T-helper 2 cell treated with Interferon-gamma antibody and Interleukin-4, amounts not matched to agents 5 μg/mL and 100 μg/mL, for 36 hours (primary cell): ENCODE measurements at regions not wholly inside any gene's neighbourhood (a gene's known extent, or its start where the extent isn't known, plus 50 kb on each side); places are given as distances from the start of the nearest gene placed in this dataset.

Experiments
- DNase-seq: peaks from one replicate; pipeline ENCODE4 v3.0.0; 2021; ENCODE audit warnings: low spot score
- H3K27ac Mint-ChIP-seq: one replicate; pipeline ENCODE4 v1.8.0; 2021; ENCODE audit warnings: mild to moderate bottlenecking, mixed read lengths
- H3K27me3 Mint-ChIP-seq: one replicate; pipeline ENCODE4 v1.8.0; 2021; ENCODE audit warnings: low read depth, mixed read lengths
- H3K36me3 Mint-ChIP-seq: one replicate; pipeline ENCODE4 v1.8.0; 2021; ENCODE audit warnings: low read depth, mixed read lengths
- H3K4me1 Mint-ChIP-seq: one replicate; pipeline ENCODE4 v1.8.0; 2021; ENCODE audit warnings: low read depth, mixed read lengths
- H3K4me3 Mint-ChIP-seq: one replicate; pipeline ENCODE4 v1.8.0; 2022; ENCODE audit warnings: mild to moderate bottlenecking, moderate library complexity, mixed read lengths
- H3K9me3 Mint-ChIP-seq: one replicate; pipeline ENCODE4 v1.8.0; 2021; ENCODE audit warnings: mixed read lengths

GRCh38 chr18:32621034-32621433 lies 150.4 kb upstream of the GAREM1 start:
- H3K27me3 Mint-ChIP-seq, result no peaks in the 10 kb centered on the region
- no peak overlapping the region for H3K27ac Mint-ChIP-seq
- H3K9me3 Mint-ChIP-seq, result no peaks in the 10 kb centered on the region
- no peaks in the 10 kb centered on the region for H3K36me3 Mint-ChIP-seq
- no peak for DNase-seq
- no peak overlapping the region for H3K4me3 Mint-ChIP-seq
- H3K4me1 Mint-ChIP-seq, result no peaks in the 10 kb centered on the region

DNA sequence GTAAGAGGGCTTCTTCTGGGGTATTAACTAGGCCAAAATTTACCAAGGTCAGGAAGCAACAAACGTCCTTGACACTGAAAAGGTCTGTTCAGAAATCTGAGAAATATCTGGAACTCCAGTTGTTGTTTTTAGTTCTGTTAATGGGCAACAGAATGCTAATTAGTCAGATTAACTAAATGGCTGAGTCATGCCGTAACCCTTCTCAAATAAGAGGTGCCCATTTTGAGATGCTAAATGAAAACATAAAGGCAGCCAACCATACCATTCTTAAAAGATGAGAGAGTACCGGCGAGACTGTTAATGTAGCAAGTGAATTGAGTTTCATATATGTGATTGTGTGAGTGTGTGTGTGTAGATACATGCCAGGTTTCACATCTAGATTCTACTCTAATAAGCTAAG lies 147.9 kb upstream of the GAREM1 start:
- no peaks in the 10 kb centered on the region for H3K27me3 Mint-ChIP-seq
- no peak for DNase-seq
- no peaks in the 10 kb centered on the region for H3K4me1 Mint-ChIP-seq
- H3K36me3 Mint-ChIP-seq, result no peaks in the 10 kb centered on the region
- H3K9me3 Mint-ChIP-seq, result no peaks in the 10 kb centered on the region
- H3K4me3 Mint-ChIP-seq, result no peak overlapping the region
- no peak overlapping the region for H3K27ac Mint-ChIP-seq

- no peak overlapping the region for H3K27ac Mint-ChIP-seq
- H3K4me1 Mint-ChIP-seq, result no peaks in the 10 kb centered on the region
- no peaks in the 10 kb centered on the region for H3K27me3 Mint-ChIP-seq
- no peaks in the 10 kb centered on the region for H3K36me3 Mint-ChIP-seq
- H3K4me3 Mint-ChIP-seq, result no peak overlapping the region
- DNase-seq, result no peak
- H3K9me3 Mint-ChIP-seq, result no peaks in the 10 kb centered on the region
These were observed 143.1 kb upstream of the GAREM1 start for GRCh38 chr18:32613821-32614220.

- no peaks in the 10 kb centered on the region for H3K36me3 Mint-ChIP-seq
- H3K27me3 Mint-ChIP-seq, result no peaks in the 10 kb centered on the region
- H3K9me3 Mint-ChIP-seq, result no peaks in the 10 kb centered on the region
- H3K4me3 Mint-ChIP-seq, result no peak overlapping the region
- H3K27ac Mint-ChIP-seq, result no peak overlapping the region
- H3K4me1 Mint-ChIP-seq, result no peaks in the 10 kb centered on the region
- no peak for DNase-seq
These were observed 142.0 kb upstream of the GAREM1 start for GRCh38 chr18:32612651-32613050.

DNA sequence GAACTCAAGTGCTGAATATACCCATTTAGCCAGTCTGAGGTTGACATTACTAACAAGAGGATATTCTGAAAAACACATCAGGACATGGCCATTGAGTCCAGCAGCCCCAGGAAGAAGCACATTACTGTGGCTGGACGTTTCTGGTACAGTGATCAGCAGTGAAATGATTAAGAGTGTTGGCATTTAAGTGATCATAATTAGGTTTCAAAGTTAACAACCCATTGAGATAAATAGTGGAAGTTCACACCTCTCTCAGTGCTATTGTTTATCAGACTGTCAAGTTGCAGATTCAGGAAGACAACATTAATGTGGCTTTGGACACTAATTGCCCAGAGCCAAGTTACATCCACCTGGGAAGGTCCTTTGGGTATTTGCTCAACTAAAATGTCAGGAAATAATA lies 139.5 kb upstream of the GAREM1 start:
- no peaks in the 10 kb centered on the region for H3K4me1 Mint-ChIP-seq
- no peak for DNase-seq
- H3K27me3 Mint-ChIP-seq, result no peaks in the 10 kb centered on the region
- H3K27ac Mint-ChIP-seq, result no peak overlapping the region
- H3K4me3 Mint-ChIP-seq, result no peak overlapping the region
- H3K9me3 Mint-ChIP-seq, result no peaks in the 10 kb centered on the region
- H3K36me3 Mint-ChIP-seq, result no peaks in the 10 kb centered on the region

DNA sequence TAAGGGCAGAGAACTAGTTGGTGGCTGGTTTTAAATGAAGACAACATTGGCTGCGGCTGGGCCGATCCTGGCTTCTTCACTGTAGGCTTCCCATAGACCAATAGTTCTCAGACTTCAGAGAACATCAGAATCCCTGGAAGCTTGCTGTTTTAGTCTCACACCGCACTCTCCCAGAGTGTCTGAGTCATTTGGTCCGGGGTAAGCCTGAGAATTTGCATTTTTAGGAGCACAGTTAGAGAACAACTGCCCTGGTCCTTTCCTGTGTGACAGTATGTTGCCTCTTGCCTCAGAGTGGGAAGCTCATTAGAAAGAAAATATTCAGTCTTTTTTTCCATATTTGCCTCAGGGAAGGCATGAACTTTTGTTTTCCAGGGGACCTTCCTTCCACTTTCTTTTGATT lies 137.1 kb upstream of the GAREM1 start:
- H3K27ac Mint-ChIP-seq, result no peak overlapping the region
- H3K27me3 Mint-ChIP-seq, result no peaks in the 10 kb centered on the region
- no peaks in the 10 kb centered on the region for H3K36me3 Mint-ChIP-seq
- no peaks in the 10 kb centered on the region for H3K9me3 Mint-ChIP-seq
- H3K4me3 Mint-ChIP-seq, result no peak overlapping the region
- DNase-seq, result no peak
- H3K4me1 Mint-ChIP-seq, result no peaks in the 10 kb centered on the region

DNA sequence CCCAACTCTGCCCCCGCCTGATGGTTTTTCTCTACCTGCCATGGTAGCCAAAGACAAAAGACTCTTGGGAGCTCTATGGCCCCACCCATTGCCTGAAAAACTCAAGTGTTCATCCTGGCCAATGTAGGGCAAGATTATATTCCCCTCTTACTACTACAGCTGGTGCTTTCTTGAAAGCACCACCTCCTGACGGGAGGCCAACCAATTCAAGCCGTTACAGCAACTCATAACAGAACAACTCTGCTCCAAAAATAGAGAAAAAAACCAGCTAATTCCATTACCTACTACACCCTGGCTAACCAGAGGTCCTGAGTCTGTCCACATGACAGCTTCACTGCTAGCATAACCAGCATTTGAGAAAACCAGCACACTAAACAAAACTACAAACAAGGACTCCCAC lies 127.5 kb upstream of the GAREM1 start:
- no peak for DNase-seq
- Mint-ChIP-seq H3K4me1 (no peaks in the 10 kb centered on the region), H3K4me3 (no peak overlapping the region), H3K36me3 (no peaks in the 10 kb centered on the region), H3K27me3 (no peaks in the 10 kb centered on the region), H3K27ac (no peak overlapping the region), H3K9me3 (no peaks in the 10 kb centered on the region)

DNA sequence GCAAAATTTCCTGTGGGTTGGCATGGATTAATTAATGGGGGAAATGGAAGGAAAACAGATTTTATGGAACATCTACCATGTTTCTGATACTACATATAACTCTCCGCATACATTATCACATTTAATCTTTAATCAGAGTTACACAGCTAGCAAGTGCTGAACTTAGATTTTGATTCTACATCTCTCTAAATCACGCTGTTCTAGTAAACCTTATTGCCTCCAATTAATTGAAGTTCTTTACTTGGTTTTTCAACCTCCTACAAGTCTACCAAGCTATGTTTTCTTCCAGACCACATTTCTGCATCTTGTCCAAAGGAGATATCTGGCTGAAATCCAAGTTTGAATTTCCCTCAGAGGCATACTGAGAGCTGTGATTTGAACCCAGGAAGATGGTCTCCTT lies 125.8 kb upstream of the GAREM1 start:
- H3K4me1 Mint-ChIP-seq, result no peaks in the 10 kb centered on the region
- H3K4me3 Mint-ChIP-seq, result no peak overlapping the region
- no peak overlapping the region for H3K27ac Mint-ChIP-seq
- H3K9me3 Mint-ChIP-seq, result no peaks in the 10 kb centered on the region
- no peak for DNase-seq
- H3K36me3 Mint-ChIP-seq, result no peaks in the 10 kb centered on the region
- no peaks in the 10 kb centered on the region for H3K27me3 Mint-ChIP-seq

- no peak for DNase-seq
- Mint-ChIP-seq H3K36me3 (no peaks in the 10 kb centered on the region), H3K27ac (no peak overlapping the region), H3K9me3 (no peaks in the 10 kb centered on the region), H3K27me3 (no peaks in the 10 kb centered on the region), H3K4me1 (no peaks in the 10 kb centered on the region), H3K4me3 (no peak overlapping the region)
These were observed 125.2 kb upstream of the GAREM1 start for GRCh38 chr18:32595832-32596231.

- H3K4me3 Mint-ChIP-seq, result no peak overlapping the region
- no peaks in the 10 kb centered on the region for H3K9me3 Mint-ChIP-seq
- no peak overlapping the region for H3K27ac Mint-ChIP-seq
- H3K4me1 Mint-ChIP-seq, result no peaks in the 10 kb centered on the region
- H3K36me3 Mint-ChIP-seq, result no peaks in the 10 kb centered on the region
- DNase-seq, result no peak
- H3K27me3 Mint-ChIP-seq, result no peaks in the 10 kb centered on the region
These were observed 117.5 kb upstream of the GAREM1 start for GRCh38 chr18:32588191-32588590.

- H3K4me3 Mint-ChIP-seq, result no peak overlapping the region
- H3K4me1 Mint-ChIP-seq, result no peaks in the 10 kb centered on the region
- H3K27ac Mint-ChIP-seq, result no peak overlapping the region
- H3K36me3 Mint-ChIP-seq, result no peaks in the 10 kb centered on the region
- DNase-seq, result no peak
- no peaks in the 10 kb centered on the region for H3K9me3 Mint-ChIP-seq
- no peaks in the 10 kb centered on the region for H3K27me3 Mint-ChIP-seq
These were observed 112.7 kb upstream of the GAREM1 start for GRCh38 chr18:32583431-32583830.

- no peak overlapping the region for H3K27ac Mint-ChIP-seq
- no peaks in the 10 kb centered on the region for H3K9me3 Mint-ChIP-seq
- H3K4me3 Mint-ChIP-seq, result no peak overlapping the region
- no peaks in the 10 kb centered on the region for H3K27me3 Mint-ChIP-seq
- H3K36me3 Mint-ChIP-seq, result no peaks in the 10 kb centered on the region
- no peak for DNase-seq
- no peaks in the 10 kb centered on the region for H3K4me1 Mint-ChIP-seq
These were observed 111.8 kb upstream of the GAREM1 start for GRCh38 chr18:32582455-32582854.

DNA sequence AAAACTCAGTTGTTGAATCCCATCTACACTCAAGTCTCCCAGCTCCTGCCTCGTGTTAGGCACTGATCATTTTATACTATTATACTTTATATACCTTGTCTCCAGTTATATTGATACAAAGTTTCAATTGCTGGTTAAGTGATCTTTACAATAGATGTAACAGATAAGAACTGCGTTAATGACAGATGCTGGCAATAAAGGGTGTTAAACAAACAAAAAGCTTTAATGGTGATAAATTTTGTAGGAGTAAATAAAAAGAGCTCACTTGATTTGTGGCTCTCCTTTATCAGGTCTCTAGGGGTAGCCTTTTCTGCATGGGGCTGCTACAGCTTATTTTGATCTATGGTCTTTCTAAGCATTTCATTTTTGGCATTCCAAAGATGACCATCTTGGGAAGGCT lies 106.9 kb upstream of the GAREM1 start:
- H3K4me3 Mint-ChIP-seq, result no peak overlapping the region
- no peaks in the 10 kb centered on the region for H3K27me3 Mint-ChIP-seq
- no peak overlapping the region for H3K27ac Mint-ChIP-seq
- H3K9me3 Mint-ChIP-seq, result no peaks in the 10 kb centered on the region
- H3K36me3 Mint-ChIP-seq, result no peaks in the 10 kb centered on the region
- no peak for DNase-seq
- no peaks in the 10 kb centered on the region for H3K4me1 Mint-ChIP-seq

- Mint-ChIP-seq H3K9me3 (no peaks in the 10 kb centered on the region), H3K27me3 (no peaks in the 10 kb centered on the region), H3K36me3 (no peaks in the 10 kb centered on the region), H3K27ac (no peak overlapping the region), H3K4me3 (no peak overlapping the region), H3K4me1 (no peaks in the 10 kb centered on the region)
- DNase-seq, result no peak
These were observed 105.7 kb upstream of the GAREM1 start for GRCh38 chr18:32576296-32576916.

- Mint-ChIP-seq H3K27ac (no peak overlapping the region), H3K9me3 (no peaks in the 10 kb centered on the region), H3K27me3 (no peaks in the 10 kb centered on the region), H3K4me3 (no peak overlapping the region), H3K4me1 (no peaks in the 10 kb centered on the region), H3K36me3 (no peaks in the 10 kb centered on the region)
- DNase-seq, result no peak
These were observed 96.3 kb upstream of the GAREM1 start for GRCh38 chr18:32566960-32567359.
